Mesendoderm (in vitro differentiated cells): ENCODE measurements at regions not wholly inside any gene's neighbourhood (a gene's known extent, or its start where the extent isn't known, plus 50 kb on each side); places are given as distances from the start of the nearest gene placed in this dataset.
A peak's percentile ranks its signal among the peaks of the same experiment; 100 is the strongest.

ENCODE experiments used
- DNase-seq: peaks from one replicate; pipeline ENCODE4 v3.0.0; 2013
- H2AK5ac ChIP-seq: 2 replicates; pipeline ENCODE4 v1.6.1; 2013; ENCODE audit warnings: low read length, inconsistent platforms
- H2BK120ac ChIP-seq: 2 replicates; pipeline ENCODE4 v1.6.1; 2013; ENCODE audit warnings: low read depth, mild to moderate bottlenecking, low read length, moderate library complexity, mixed read lengths
- H2BK15ac ChIP-seq: replicated peaks from 2 replicates; pipeline ENCODE4 v1.6.1; 2013; ENCODE audit warnings: low read depth, mild to moderate bottlenecking, moderate library complexity
- H2BK5ac ChIP-seq: 2 replicates; pipeline ENCODE4 v1.6.1; 2013; ENCODE audit warnings: low read length, inconsistent platforms
- H3K18ac ChIP-seq: 2 replicates; pipeline ENCODE4 v1.6.1; 2013; ENCODE audit warnings: mild to moderate bottlenecking, low read length, mixed read lengths
- H3K23ac ChIP-seq: one replicate; pipeline ENCODE4 v1.6.1; 2013; ENCODE audit warnings: low read length
- H3K27ac ChIP-seq: 2 replicates; pipeline ENCODE4 v1.5.1; 2013; ENCODE audit warnings: low read depth, mild to moderate bottlenecking, inconsistent platforms, low read length, moderate library complexity
- H3K27me3 ChIP-seq: 2 replicates; pipeline ENCODE4 v1.6.1; 2013; ENCODE audit warnings: low read length, control low read depth, mild to moderate bottlenecking, inconsistent platforms; ENCODE audit not compliant: insufficient read depth, poor library complexity
- H3K36me3 ChIP-seq: 2 replicates; pipeline ENCODE4 v1.6.1; 2013; ENCODE audit warnings: low read length, inconsistent platforms; ENCODE audit not compliant: control insufficient read depth, insufficient read depth
- H3K4ac ChIP-seq: one replicate; pipeline ENCODE4 v1.6.1; 2013; ENCODE audit warnings: low read depth, mild to moderate bottlenecking, low read length, moderate library complexity
- H3K4me1 ChIP-seq: 2 replicates; pipeline ENCODE4 v1.6.1; 2013; ENCODE audit warnings: low read depth, low read length, inconsistent platforms; ENCODE audit not compliant: control insufficient read depth
- H3K4me2 ChIP-seq: 2 replicates; pipeline ENCODE4 v1.6.1; 2013; ENCODE audit warnings: low read length
- H3K4me3 ChIP-seq: 2 replicates; pipeline ENCODE4 v1.5.1; 2013; ENCODE audit warnings: mild to moderate bottlenecking, low read length
- H3K56ac ChIP-seq: one replicate; pipeline ENCODE4 v1.6.1; 2013; ENCODE audit warnings: low read length
- H3K79me1 ChIP-seq: 2 replicates; pipeline ENCODE4 v1.6.1; 2013; ENCODE audit warnings: low read length, inconsistent platforms
- H3K79me2 ChIP-seq: 2 replicates; pipeline ENCODE4 v1.6.1; 2013; ENCODE audit warnings: mild to moderate bottlenecking, low read length; ENCODE audit not compliant: control insufficient read depth, insufficient read depth
- H3K9ac ChIP-seq: 2 replicates; pipeline ENCODE4 v1.6.1; 2013; ENCODE audit warnings: low read length, inconsistent platforms
- H4K5ac ChIP-seq: one replicate; pipeline ENCODE4 v1.6.1; 2013; ENCODE audit warnings: low read length
- H4K8ac ChIP-seq: one replicate; pipeline ENCODE4 v1.6.1; 2013; ENCODE audit warnings: low read depth, mild to moderate bottlenecking, control low read depth, low read length, moderate library complexity
- WGBS: extraction: QIAGEN DNeasy Blood & Tissue Kit; methylation state at CpG from one replicate; pipeline ENCODE4 v1.1.7; 2013; ENCODE audit warnings: low lambda C conversion rate, missing lambda C conversion rate; ENCODE audit not compliant: insufficient coverage; ENCODE audit errors: extremely low coverage; 5-methylcytosine and 5-hydroxymethylcytosine counted together

DNA sequence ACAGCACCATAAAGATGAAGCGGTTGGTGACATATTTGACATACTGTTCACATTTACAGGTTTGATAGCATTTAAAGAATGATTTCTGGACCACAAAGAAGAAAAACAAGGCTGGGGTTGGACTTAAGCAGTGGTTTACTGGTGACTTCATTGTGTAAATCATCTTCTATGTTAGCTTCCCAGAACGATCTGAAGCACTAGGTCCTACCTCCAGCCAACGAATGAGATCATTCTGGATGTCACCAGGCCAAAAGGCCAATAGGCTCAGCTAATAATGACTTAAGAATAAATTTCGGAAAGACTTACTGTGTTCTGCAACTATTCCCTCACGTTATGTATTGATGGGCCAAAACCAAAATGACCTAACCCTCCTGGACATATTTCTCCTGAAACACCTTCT, 675.3 kb upstream of the CCNG1 start:
- Histone ChIP-seq H3K9ac (no peak overlapping the region), H2BK5ac (no peak overlapping the region), H3K27ac (no peak overlapping the region), H3K4me2 (no peak overlapping the region), H3K79me2 (no peaks in the 10 kb centered on the region), H2BK120ac (no peak overlapping the region), H3K79me1 (no peaks in the 10 kb centered on the region), H3K27me3 (no peaks in the 10 kb centered on the region), H3K36me3 (no peaks in the 10 kb centered on the region), H2BK15ac (no peak overlapping the region), H3K4me1 (no peaks in the 10 kb centered on the region), H3K56ac (no peak overlapping the region), H2AK5ac (no peak overlapping the region), H3K4me3 (no peak overlapping the region), H3K18ac (no peak overlapping the region), H4K5ac (no peak overlapping the region), H3K4ac (no peak overlapping the region), H4K8ac (no peak overlapping the region), H3K23ac (no peak overlapping the region)
- WGBS: no CpG with 5 or more reads among the region's 5 CpGs
- no peak for DNase-seq

DNA sequence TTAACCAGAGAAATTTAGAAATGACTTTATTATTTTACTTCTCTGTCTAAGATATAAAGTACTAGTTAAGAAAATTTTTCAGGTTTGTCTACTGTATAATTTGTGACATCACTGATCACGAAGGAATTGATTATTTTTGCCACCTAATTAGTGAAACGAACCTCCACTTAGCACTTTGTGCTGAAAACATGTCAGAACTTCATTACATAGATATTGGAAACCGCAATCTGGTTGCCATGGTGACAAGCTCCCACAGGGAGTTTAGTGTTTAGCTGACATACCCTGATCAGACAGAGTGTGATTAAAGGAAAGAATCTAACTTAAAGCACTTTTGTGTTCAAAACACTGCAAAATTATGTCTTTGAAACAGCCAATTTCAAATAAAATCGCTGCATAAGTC, 668.4 kb upstream of the CCNG1 start:
- Histone ChIP-seq H3K56ac (no peak overlapping the region), H4K8ac (no peak overlapping the region), H3K4me2 (no peak overlapping the region), H2AK5ac (no peak overlapping the region), H2BK120ac (no peak overlapping the region), H3K18ac (no peak overlapping the region), H3K27ac (no peak overlapping the region), H3K27me3 (no peaks in the 10 kb centered on the region), H3K4me1 (no peaks in the 10 kb centered on the region), H3K9ac (no peak overlapping the region), H3K23ac (no peak overlapping the region), H3K79me2 (no peaks in the 10 kb centered on the region), H3K36me3 (no peaks in the 10 kb centered on the region), H4K5ac (no peak overlapping the region), H2BK5ac (no peak overlapping the region), H2BK15ac (no peak overlapping the region), H3K4me3 (no peak overlapping the region), H3K79me1 (no peaks in the 10 kb centered on the region), H3K4ac (no peak overlapping the region)
- no CpG with 5 or more reads among the region's 4 CpGs for WGBS
- peak; percentile 77 for DNase-seq

DNA sequence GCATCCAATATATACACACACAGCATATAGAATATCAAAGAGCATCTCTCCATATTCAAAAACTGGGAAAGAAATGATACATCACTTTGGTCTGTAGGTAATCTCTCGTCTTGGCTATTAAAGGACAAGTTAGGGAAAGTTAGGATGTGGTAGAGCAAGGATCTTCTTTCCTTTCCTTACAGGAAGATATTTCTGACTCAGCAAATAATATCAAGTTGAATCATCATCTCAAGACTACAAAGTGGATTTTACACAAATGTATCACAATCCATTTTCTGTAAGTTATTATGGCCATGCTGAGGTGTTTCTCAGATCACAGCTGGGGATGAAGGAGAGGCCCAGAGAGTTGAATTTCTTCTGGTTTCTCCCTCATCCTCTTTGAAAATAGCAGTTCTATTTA, 651.7 kb upstream of the CCNG1 start:
- no peak overlapping the region for H3K18ac ChIP-seq
- no CpG with 5 or more reads among the region's 1 CpG for WGBS
- H2BK15ac ChIP-seq: no peak overlapping the region
- no peaks in the 10 kb centered on the region for H3K79me1 ChIP-seq
- no peak overlapping the region for H3K9ac ChIP-seq
- H3K36me3 ChIP-seq: no peaks in the 10 kb centered on the region
- no peak overlapping the region for H3K4ac ChIP-seq
- H3K4me3 ChIP-seq: no peak overlapping the region
- no peak overlapping the region for H3K27ac ChIP-seq
- no peaks in the 10 kb centered on the region for H3K4me1 ChIP-seq
- no peak overlapping the region for H3K23ac ChIP-seq
- H3K27me3 ChIP-seq: no peaks in the 10 kb centered on the region
- H2AK5ac ChIP-seq: no peak overlapping the region
- no peak overlapping the region for H2BK120ac ChIP-seq
- no peak overlapping the region for H4K8ac ChIP-seq
- H3K79me2 ChIP-seq: no peaks in the 10 kb centered on the region
- H3K56ac ChIP-seq: no peak overlapping the region
- no peak overlapping the region for H3K4me2 ChIP-seq
- H2BK5ac ChIP-seq: no peak overlapping the region
- DNase-seq: no peak
- H4K5ac ChIP-seq: no peak overlapping the region

DNA sequence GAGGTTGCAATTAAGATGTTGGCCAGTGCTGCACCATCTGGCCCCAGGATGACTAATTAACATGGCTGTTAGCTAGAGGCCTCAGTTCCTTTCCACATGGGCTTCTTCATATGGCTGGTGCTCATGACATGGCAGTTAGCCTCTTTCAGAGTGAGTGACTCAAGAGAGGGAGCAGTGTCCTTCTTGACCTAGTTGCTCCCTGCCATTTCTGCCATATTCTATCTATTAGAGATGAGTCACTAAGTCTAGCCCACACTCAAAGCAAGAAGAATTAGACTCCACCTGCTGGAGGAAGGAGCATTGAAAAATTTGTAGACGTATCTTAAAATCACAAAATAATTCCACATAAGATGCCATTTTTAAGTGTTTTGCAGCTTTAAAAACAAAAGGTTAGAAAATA, 651.2 kb upstream of the CCNG1 start:
- H3K23ac ChIP-seq: no peak overlapping the region
- WGBS: no CpG with 5 or more reads among the region's 1 CpG
- no peak overlapping the region for H3K4me3 ChIP-seq
- H2BK15ac ChIP-seq: no peak overlapping the region
- no peak overlapping the region for H3K4me2 ChIP-seq
- no peak overlapping the region for H3K56ac ChIP-seq
- no peak overlapping the region for H3K18ac ChIP-seq
- H4K8ac ChIP-seq: no peak overlapping the region
- H3K79me2 ChIP-seq: no peaks in the 10 kb centered on the region
- no peaks in the 10 kb centered on the region for H3K79me1 ChIP-seq
- H3K27me3 ChIP-seq: no peaks in the 10 kb centered on the region
- H2BK5ac ChIP-seq: no peak overlapping the region
- H3K4me1 ChIP-seq: no peaks in the 10 kb centered on the region
- no peak overlapping the region for H3K27ac ChIP-seq
- no peak overlapping the region for H2AK5ac ChIP-seq
- no peak overlapping the region for H2BK120ac ChIP-seq
- H3K9ac ChIP-seq: no peak overlapping the region
- no peaks in the 10 kb centered on the region for H3K36me3 ChIP-seq
- DNase-seq: peak; percentile 18
- no peak overlapping the region for H4K5ac ChIP-seq
- H3K4ac ChIP-seq: no peak overlapping the region

DNA sequence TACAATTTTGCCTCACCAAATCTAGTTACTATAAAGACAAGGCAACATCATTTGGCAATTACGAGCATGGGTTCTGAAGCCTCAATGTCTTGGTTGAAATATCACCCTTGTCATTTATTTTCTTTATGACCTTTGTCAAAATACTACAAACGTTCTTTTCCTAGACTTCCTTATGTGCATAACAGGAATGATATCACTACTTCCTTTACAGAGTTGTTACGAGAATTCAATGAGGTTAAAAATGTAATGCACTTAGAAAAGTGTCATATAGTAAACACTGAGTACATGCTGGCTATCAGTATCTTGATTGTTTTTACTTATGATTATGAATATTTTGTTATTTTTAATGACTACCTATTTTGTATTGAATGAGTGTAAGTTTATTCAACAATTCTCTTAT, 640.9 kb upstream of the CCNG1 start:
- no peak overlapping the region for H2AK5ac ChIP-seq
- H2BK5ac ChIP-seq: no peak overlapping the region
- DNase-seq: no peak
- H3K27me3 ChIP-seq: no peaks in the 10 kb centered on the region
- no peaks in the 10 kb centered on the region for H3K36me3 ChIP-seq
- no peak overlapping the region for H3K4me2 ChIP-seq
- H3K23ac ChIP-seq: no peak overlapping the region
- no peak overlapping the region for H3K4me3 ChIP-seq
- H3K4me1 ChIP-seq: peaks cover 2% of the 10 kb centered on the region
- H4K8ac ChIP-seq: no peak overlapping the region
- no peak overlapping the region for H3K4ac ChIP-seq
- H3K79me1 ChIP-seq: no peaks in the 10 kb centered on the region
- no peak overlapping the region for H2BK15ac ChIP-seq
- no peak overlapping the region for H3K56ac ChIP-seq
- no peak overlapping the region for H4K5ac ChIP-seq
- H3K27ac ChIP-seq: no peak overlapping the region
- no CpG with 5 or more reads among the region's 3 CpGs for WGBS
- no peak overlapping the region for H2BK120ac ChIP-seq
- no peak overlapping the region for H3K9ac ChIP-seq
- H3K18ac ChIP-seq: no peak overlapping the region
- H3K79me2 ChIP-seq: no peaks in the 10 kb centered on the region

DNA sequence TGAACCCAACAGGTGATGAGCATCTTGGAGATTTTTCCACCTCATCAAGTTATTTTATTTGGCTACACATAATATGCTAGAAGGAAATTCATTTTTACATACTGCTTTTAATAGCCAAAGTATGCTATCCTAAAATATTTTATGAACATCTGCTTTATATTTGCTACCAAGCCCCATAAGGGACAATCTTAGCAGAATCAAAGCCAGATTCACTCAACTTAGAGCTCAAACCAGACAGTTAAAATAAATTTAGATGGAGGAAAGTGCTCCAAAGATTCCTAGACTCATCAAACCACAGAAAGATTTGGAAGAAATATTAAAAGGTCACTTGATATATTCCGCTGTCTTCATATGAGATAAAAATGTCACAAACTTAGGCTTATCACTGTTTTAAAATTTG, 637.1 kb upstream of the CCNG1 start:
- no peaks in the 10 kb centered on the region for H3K79me2 ChIP-seq
- WGBS: no CpG with 5 or more reads among the region's 1 CpG
- no peak overlapping the region for H3K4me3 ChIP-seq
- H3K18ac ChIP-seq: no peak overlapping the region
- no peak overlapping the region for H4K5ac ChIP-seq
- no peak overlapping the region for H4K8ac ChIP-seq
- H3K4me2 ChIP-seq: no peak overlapping the region
- no peak overlapping the region for H2AK5ac ChIP-seq
- H2BK5ac ChIP-seq: no peak overlapping the region
- no peak overlapping the region for H3K23ac ChIP-seq
- H3K27me3 ChIP-seq: no peaks in the 10 kb centered on the region
- H3K27ac ChIP-seq: no peak overlapping the region
- H3K79me1 ChIP-seq: no peaks in the 10 kb centered on the region
- no peak overlapping the region for H3K56ac ChIP-seq
- no peak overlapping the region for H3K4ac ChIP-seq
- H2BK120ac ChIP-seq: no peak overlapping the region
- H2BK15ac ChIP-seq: no peak overlapping the region
- no peak for DNase-seq
- no peak overlapping the region for H3K9ac ChIP-seq
- no peaks in the 10 kb centered on the region for H3K4me1 ChIP-seq
- no peaks in the 10 kb centered on the region for H3K36me3 ChIP-seq
